Fibroblast of the aortic adventitia (primary cell): ENCODE measurements at regions not wholly inside any gene's neighbourhood (a gene's known extent, or its start where the extent isn't known, plus 50 kb on each side); places are given as distances from the start of the nearest gene placed in this dataset.

Experiments used
- DNase-seq: peaks from one replicate; pipeline ENCODE4 v3.0.0-alpha.2; 2010; ENCODE audit warnings: low read depth
- H3K4me3 ChIP-seq: 2 replicates; pipeline ENCODE4 v1.5.1; 2011; ENCODE audit warnings: low read depth, mild to moderate bottlenecking, control low read depth, low read length, moderate library complexity
- TF ChIP-seq, protein P1 (sequence below): IDR thresholded peaks from 2 replicates; pipeline ENCODE4 v1.5.1; 2011; ENCODE audit warnings: mild to moderate bottlenecking, low read length, control low read depth, inconsistent platforms; ENCODE audit not compliant: insufficient read depth

DNA sequence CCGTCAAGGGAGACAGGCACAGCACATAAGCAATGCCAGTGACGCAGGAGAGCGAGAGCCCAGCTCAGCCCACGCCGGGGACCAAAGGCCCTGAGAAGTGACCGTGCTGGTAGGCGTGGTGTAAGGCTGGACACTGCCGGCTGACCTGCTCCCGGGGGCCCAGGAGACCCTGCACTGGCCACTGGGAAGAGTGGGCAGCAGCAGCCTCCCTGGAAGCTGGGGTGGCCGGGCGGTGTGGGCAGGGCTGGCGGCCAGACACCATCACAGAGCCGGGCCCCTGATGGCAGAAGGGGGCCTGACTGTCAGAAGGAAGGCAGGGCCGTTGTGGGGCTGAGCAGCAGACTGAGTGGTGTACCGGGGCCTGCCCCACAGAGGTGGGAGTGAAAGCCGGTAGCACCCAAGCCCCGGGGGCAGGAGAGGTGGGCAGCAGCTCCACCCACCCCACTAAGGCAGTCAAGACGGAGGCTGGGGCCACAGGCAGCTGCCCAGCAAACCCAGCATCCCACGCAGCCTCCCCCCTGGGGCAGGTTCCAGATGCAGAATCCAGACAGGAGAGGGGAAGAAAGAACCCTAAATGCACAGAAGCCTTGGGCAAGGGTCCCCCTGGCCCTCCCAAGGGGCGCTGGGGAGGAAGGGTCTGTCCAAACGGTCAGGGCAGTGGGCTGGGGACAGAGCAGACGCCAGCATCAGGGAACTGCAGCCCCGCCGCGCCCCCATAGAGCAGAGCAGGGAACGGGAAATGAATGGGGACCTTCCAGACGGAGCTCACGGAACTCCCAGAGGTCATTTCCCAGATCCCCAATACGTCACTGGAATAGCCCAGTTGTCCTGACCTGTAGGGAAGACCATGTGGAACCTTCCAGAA is 205.2 kb downstream of the BRD1 start:
- TF ChIP-seq, protein P1, sequence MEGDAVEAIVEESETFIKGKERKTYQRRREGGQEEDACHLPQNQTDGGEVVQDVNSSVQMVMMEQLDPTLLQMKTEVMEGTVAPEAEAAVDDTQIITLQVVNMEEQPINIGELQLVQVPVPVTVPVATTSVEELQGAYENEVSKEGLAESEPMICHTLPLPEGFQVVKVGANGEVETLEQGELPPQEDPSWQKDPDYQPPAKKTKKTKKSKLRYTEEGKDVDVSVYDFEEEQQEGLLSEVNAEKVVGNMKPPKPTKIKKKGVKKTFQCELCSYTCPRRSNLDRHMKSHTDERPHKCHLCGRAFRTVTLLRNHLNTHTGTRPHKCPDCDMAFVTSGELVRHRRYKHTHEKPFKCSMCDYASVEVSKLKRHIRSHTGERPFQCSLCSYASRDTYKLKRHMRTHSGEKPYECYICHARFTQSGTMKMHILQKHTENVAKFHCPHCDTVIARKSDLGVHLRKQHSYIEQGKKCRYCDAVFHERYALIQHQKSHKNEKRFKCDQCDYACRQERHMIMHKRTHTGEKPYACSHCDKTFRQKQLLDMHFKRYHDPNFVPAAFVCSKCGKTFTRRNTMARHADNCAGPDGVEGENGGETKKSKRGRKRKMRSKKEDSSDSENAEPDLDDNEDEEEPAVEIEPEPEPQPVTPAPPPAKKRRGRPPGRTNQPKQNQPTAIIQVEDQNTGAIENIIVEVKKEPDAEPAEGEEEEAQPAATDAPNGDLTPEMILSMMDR, result no peak
- DNase-seq, result no peak
- no peak overlapping the region for H3K4me3 ChIP-seq

DNA sequence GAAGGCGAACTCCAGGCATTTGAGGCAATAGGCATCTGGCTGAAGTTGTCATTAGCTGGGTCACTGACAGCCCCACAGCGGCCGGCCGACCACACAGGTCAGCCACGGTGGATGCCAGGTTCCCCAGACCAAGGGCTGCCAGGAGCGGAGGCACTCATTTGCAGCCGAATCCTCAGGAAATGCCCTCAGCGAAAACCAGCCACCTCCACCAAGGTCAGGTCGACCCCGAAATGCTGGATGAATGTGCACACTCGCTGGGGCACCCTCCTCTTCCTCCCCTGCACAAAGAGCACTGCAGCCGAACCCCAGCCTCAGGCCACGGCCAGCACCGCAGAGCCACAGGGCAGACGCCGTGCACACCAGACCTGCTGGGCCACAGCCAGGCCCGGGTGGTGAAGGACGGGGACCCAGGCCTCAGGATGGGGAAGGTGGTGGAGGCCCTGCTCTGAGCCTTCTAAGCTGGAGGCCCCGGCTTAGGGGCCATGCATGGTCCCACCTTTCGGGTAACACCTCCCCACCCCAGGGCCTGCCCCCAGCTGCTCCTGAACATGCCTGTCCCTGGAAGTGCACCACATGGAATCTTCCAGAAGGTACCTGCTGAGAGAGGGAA is 206.0 kb downstream of the BRD1 start:
- H3K4me3 ChIP-seq, result no peak overlapping the region
- DNase-seq, result no peak
- TF ChIP-seq, protein P1, result no peak

- no peak overlapping the region for H3K4me3 ChIP-seq
- TF ChIP-seq, protein P1, result no peak
- no peak for DNase-seq
Measured at GRCh38 chr22:49620666-49621065, 207.0 kb downstream of the BRD1 start.

DNA sequence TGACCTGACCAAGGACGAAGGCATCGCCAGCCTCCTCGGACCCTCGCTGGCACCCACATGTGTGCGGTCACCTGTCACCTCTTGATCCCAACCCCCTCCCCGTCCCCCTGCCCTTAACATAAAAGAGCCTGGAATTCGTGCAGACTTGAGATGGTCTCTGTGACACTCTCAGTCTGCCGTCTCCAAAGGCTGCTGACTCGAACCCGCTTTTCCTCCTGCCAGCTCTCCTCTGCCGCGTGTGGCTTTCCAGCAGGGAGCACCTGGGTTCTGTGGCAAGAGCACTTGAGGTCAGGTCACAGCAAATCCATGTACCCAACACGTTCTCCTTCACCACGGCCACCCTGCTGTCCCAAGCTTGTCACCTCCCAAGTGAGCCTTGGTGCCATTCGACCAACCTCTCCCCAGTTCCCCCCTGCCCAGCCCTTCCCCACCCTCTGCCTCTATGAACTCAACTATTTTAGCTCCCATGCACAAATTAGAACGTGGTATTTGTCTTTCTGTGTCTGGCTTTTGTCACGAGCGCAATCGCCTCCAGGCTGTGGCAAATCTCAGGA is 207.6 kb downstream of the BRD1 start:
- H3K4me3 ChIP-seq, result no peak overlapping the region
- TF ChIP-seq, protein P1, result no peak
- DNase-seq, result no peak

GRCh38 chr22:49619301-49619700 is 208.4 kb downstream of the BRD1 start:
- TF ChIP-seq, protein P1, result no peak
- no peak overlapping the region for H3K4me3 ChIP-seq
- no peak for DNase-seq

DNA sequence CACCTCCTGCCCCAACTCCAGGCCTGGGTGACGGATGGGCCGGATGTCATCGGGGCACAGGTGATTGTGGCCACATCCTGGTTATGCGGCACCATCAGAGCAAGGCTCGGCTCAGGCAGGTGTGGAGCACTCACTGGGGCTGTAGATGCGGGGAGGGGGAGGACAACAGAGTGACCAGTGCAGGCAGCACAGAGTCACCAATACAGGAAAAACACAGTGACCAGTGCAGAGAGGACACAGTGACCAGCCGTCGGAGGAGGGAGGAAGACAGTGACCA is 209.1 kb downstream of the BRD1 start:
- TF ChIP-seq, protein P1, result no peak
- no peak overlapping the region for H3K4me3 ChIP-seq

More for the DNA sequence above, 209.1 kb downstream of the BRD1 start:
- no peak for DNase-seq
